Vagina (tissue), 2 donors: ENCODE measurements at regions not wholly inside any gene's neighbourhood (a gene's known extent, or its start where the extent isn't known, plus 50 kb on each side); places are given as distances from the start of the nearest gene placed in this dataset.

Experiments used
- POLR2A ChIP-seq, 2 donors: fragments of 450-650 bp; IDR thresholded peaks; one replicate each; pipeline ENCODE4 v1.6.1; 2017; ENCODE audit warnings: antibody characterized with exemption in 2 of 2, mild to moderate bottlenecking in 2 of 2, moderate library complexity in 2 of 2
- POLR2AphosphoS5 ChIP-seq, 2 donors: sonication (generic); formaldehyde crosslinking; IDR thresholded peaks; one replicate each; pipeline ENCODE4 v1.9.0; 2017; ENCODE audit warnings: antibody characterized with exemption in 2 of 2, mild to moderate bottlenecking in 2 of 2, low read depth in 1 of 2; ENCODE audit not compliant: insufficient read depth in 1 of 2
- TF ChIP-seq, protein P1 (sequence below), 3 experiments: fragments of 450-650 bp in 2 of 3; fragments of 200-600 bp in 1 of 3; sonication (generic) in 1 of 3; IDR thresholded peaks; one replicate each; pipeline ENCODE4 v1.5.1; 2017 to 2019; ENCODE audit warnings: antibody characterized with exemption in 3 of 3, mild to moderate bottlenecking in 2 of 3, moderate library complexity in 2 of 3

DNA sequence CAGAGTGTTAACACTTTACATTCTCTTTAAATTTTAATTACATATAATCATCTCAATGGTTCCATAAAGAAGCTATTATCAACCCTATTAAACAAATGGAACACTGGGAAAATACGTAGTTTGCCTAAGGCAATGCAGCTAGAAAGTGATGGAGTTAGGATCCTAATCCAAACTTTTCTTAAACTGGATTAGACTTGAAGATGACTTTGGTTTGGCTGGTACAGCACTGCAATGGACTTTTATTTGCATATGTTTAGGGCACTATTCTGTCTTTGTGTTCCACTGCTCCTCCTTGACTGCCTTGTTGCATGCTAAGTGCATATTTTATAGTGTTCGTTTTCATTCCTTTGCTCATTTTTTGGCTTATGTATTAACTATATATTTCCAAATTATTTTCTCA lies 133.5 kb upstream of the UFM1 start:
- TF ChIP-seq, protein P1, sequence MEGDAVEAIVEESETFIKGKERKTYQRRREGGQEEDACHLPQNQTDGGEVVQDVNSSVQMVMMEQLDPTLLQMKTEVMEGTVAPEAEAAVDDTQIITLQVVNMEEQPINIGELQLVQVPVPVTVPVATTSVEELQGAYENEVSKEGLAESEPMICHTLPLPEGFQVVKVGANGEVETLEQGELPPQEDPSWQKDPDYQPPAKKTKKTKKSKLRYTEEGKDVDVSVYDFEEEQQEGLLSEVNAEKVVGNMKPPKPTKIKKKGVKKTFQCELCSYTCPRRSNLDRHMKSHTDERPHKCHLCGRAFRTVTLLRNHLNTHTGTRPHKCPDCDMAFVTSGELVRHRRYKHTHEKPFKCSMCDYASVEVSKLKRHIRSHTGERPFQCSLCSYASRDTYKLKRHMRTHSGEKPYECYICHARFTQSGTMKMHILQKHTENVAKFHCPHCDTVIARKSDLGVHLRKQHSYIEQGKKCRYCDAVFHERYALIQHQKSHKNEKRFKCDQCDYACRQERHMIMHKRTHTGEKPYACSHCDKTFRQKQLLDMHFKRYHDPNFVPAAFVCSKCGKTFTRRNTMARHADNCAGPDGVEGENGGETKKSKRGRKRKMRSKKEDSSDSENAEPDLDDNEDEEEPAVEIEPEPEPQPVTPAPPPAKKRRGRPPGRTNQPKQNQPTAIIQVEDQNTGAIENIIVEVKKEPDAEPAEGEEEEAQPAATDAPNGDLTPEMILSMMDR (IDR thresholded peaks at IDR 0.05): no peak
- TF ChIP-seq POLR2A (IDR thresholded peaks at IDR 0.05) (no peak), POLR2AphosphoS5 (IDR thresholded peaks at IDR 0.05; ENCODE audit: insufficient read depth in 1 of 2, low read depth in 1 of 2) (no peak)
